HG03280 (cell line): ENCODE measurements at regions not wholly inside any gene's neighbourhood (a gene's known extent, or its start where the extent isn't known, plus 50 kb on each side); places are given as distances from the start of the nearest gene placed in this dataset.
"Not testable (repeated sequence)": the region's sequence is repeated elsewhere in the genome, so short reads cannot be mapped to it uniquely, and the experiment has no call there.

Experiments used
- ATAC-seq: cut with Tn5 transposase; IDR thresholded peaks from one replicate; pipeline ENCODE4 v1.9.1; 2021; ENCODE audit warnings: mild to moderate bottlenecking, moderate library complexity; ENCODE audit not compliant: unreplicated experiment

GRCh38 chrX:124426288-124427169 lies 80.2 kb downstream of the SH2D1A start:
- ATAC-seq, result no peak

- no peak for ATAC-seq
These were observed 86.8 kb downstream of the SH2D1A start for GRCh38 chrX:124433186-124433585.

GRCh38 chrX:124435616-124436015 lies 89.3 kb downstream of the SH2D1A start:
- no peak for ATAC-seq

DNA sequence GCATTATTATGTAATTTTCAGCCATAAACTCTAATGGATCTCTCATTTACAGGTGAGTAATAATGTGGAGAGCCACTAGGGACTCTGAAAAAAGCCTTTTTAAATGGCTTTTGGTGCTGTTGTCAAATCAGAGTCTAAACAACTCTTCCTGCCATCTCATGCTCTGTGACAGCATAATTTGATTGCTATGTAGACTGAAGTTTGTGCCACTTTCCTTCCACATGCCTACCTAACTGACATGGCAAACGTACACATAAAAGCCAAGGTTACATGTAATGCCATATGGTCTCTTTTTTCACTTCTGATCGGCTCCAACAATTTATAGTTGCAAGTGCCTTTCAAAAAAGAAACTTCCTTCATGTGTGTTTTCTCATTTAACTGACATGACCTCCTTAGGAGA lies 94.3 kb downstream of the SH2D1A start:
- ATAC-seq, result no peak

- ATAC-seq, result no peak
These were observed 95.7 kb downstream of the SH2D1A start for GRCh38 chrX:124441971-124442590.

- ATAC-seq, result no peak
These were observed 109.6 kb downstream of the SH2D1A start for GRCh38 chrX:124455966-124456365.

GRCh38 chrX:124459851-124460250 lies 113.5 kb downstream of the SH2D1A start:
- ATAC-seq, result not testable (repeated sequence)

DNA sequence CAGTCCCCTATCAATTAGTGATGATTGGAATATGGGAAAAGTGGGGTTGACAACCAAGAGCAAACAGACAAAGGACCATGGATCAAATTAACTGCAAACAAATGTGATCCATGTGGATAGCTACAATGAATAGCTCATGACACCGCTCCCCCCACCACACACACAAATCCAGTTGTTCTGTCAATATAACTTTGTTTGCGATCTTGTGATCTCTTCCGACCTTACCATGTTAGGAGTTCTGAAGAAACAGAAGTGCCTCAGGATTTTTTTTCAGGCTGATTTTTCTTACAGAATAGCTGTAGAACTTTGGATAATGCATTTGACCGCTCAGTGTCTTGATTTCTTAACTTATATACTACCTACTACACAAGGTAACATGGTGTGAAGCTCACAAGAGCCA lies 116.6 kb downstream of the SH2D1A start:
- no peak for ATAC-seq

DNA sequence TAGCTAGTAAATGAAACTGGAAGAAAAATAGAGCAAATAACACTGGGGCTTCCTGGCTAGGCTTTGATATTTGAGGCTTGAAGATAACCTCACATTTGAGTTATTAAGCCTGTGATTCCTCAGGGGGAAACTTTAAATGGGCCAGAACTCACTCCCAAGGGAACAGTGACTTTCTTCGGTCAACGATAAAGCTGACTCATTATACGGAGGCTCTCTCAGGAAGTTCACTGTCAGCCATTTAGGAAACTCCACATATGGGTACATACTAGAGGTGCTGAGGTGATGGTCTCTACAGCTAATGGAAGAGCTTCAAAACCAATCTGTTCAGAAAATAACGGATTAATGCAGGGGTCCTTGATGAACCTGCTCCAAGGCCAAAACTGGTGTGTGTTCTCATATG lies 120.8 kb downstream of the SH2D1A start:
- no peak for ATAC-seq

DNA sequence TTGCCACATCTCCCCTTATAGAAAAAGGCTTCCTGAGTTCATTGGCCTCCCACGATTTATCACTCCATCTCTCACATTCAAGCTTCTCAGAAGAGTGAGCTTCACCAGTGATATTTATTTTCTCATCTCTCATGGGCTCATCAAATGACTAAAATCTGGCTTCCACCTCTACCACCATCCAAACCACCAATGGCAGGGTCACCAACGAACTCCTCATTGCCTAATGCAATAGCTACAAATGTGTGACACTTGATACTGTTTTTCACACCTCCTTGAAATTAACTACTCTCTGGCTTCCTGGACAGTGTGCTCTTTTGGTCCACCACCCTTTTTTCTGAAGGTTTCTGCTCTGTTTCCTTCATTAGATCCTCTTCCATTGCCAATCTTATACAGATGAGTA lies 129.0 kb downstream of the SH2D1A start:
- ATAC-seq, result no peak

DNA sequence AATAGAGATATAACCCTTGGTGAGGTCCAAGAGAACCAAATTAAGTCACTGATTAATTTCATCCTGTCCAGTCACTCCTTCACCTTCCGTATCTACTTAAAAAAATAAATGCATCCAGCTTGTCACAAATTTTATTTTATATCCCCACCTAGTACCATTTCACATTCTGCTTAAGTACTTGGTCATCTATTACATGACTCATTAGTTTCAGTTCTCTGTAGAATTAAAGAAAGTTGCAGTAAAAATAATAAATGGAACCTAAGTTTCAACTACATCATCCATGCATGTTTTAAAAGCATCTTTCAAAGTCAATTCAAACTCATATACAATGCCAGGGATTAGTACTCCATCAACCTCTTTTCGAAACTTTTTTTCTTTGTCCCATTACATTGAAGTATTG lies 130.2 kb downstream of the SH2D1A start:
- no peak for ATAC-seq

DNA sequence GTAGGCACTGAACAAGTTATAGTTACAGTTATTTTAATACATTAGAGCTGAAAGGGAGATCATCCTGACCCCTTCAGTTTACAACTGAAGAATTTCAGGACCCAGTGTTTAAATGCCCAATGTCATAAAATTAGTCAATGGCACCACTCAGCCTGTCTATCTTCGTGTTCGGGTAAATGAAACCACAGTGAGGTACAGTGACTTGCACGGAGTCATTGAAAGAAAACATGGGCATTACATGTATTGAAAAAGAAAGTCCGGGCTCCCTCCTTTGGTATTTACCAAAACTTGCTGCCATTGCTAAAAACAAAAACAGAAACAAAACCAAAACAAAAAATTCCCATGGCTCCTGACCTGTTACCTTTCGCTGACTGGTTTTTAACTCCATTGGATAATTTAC lies 131.7 kb downstream of the SH2D1A start:
- no peak for ATAC-seq

DNA sequence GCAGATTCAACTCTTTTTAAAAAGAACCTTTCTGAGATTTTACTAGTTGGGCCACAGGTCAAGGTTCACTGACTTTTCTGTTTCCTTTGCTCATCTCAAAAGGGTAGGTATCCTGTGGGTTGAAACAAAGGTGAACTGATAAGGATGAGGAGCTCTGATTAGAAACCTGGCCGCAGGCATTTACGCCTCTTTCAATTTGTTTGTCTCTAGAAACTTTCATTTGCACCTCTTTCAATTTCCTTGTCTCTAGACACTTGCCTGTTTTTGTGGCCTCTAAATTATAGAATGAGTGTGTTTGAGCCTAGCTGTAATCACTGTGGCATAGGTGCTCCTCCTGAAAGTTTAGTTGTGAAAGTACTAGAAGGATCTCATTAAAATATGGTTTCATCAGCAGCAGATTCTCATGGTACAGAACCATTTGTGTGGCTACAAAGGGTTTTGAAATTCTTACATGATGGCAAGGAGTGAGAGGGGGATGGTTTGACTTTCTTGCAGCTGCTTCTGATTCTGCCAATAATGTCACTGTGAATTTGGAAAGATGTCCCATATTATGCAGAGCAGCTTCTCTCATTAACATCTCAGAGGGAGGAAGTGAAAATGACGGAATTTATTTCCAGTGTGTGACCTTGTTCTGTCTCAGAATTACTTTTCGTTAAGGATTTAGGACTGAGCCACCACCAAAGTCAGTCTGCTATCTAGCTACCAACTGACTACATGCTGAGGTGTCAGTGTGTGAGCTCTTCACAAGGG lies 142.2 kb downstream of the SH2D1A start:
- no peak for ATAC-seq

DNA sequence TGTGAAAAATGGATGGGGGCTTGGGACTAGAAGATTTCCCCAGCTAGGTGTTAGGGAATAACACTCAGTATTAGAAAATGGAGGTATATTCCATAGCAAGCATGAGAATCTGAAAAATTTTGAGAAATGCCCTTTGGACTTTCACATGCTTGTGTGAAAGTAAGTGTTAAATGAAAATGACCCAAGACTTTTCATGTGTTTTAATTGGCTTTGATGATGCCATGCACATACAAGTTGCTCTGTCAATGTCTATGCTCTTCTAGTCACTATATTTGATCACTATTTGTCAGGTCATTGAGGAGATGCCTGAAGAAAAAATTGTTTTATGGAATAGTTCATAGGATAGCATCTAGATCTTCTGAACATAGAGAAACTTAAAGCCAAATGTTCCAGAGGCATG lies 147.6 kb downstream of the SH2D1A start:
- no peak for ATAC-seq

DNA sequence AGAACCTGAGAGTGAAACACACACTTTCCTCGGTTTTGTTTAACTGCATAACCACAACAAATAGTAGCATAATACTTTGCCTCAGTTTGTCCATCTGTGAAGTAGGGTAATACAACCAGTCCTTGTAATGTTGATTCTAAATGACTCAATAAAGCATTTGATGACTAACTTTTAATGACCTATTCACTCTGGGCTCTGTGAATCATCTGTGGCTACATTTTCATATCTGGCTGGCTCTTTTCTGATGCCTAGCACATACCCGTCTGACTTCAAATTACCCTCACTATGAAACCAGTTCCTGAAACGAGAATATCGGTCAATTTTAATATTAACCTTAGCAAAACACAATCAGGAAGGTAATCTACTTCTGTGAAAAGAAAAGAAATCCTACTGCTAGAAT lies 151.0 kb downstream of the SH2D1A start:
- no peak for ATAC-seq

- no peak for ATAC-seq
These were observed 155.2 kb downstream of the SH2D1A start for GRCh38 chrX:124501586-124501985.

DNA sequence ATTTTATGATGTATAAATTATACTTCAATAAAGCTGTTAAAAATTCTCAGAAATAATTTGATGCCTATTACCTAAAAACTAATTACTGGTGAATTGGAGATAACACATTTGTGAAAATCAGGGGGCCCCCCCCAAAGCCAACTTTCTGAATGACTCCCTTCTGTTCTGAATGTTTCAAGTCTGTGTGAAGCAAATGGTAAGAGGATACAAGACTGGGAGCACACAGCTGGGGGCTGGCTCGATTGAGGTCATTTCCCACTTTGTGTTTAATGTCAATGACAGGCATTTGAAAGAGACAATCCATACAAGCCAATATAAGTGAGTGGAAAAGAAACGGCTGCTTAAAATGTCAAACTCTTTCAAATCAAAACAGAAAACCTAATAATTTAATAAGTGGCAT lies 155.8 kb downstream of the SH2D1A start:
- ATAC-seq, result no peak

DNA sequence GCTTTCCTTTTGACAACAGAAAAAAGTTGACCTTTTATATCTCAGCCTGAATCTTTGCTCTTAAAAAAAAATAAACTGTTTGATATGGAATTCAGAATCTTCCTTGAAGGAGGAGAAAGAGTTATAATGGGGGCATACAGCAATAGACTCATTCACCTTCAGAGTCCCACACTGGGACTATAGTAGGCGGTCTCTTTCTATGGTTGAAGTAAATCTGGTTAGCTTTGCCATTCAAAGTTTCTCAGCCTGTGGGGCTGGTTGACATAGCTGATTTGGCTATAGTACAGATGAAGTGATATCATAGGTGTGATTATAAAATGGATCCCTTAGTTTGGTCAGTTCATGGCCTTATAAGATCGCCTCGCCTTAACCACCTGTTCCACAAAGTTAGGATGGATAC lies 156.2 kb downstream of the SH2D1A start:
- no peak for ATAC-seq

GRCh38 chrX:124504111-124504983 lies 158.0 kb downstream of the SH2D1A start:
- peak; percentile 73 for ATAC-seq

DNA sequence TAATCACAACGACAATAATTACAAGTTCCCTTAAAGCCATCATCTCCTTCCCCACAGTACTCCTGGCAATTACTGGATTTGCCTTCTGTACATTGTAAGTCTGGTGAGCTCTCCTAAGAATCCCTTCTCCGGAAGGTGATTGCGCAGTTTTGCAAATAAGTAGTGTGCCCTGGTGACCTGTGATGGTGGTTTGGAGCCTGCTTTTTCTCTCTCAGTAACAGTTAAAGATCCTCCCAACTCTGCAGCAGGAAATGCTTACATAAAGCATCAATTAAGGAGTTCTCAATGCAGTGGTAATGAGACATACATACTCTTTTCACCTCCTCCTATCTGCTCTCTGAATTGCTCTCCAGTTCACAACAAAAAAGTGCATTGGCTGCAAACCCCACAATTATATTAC lies 159.7 kb downstream of the SH2D1A start:
- no peak for ATAC-seq

- no peak for ATAC-seq
These were observed 160.9 kb downstream of the SH2D1A start for GRCh38 chrX:124507246-124507645.
